Activated naive CD4-positive, alpha-beta T cell treated with anti-CD3 and anti-CD28 coated beads, Interleukin-2, amount 50 U/mL, for 72 hours (primary cell): ENCODE measurements at regions not wholly inside any gene's neighbourhood (a gene's known extent, or its start where the extent isn't known, plus 50 kb on each side); places are given as distances from the start of the nearest gene placed in this dataset.
"Not testable (repeated sequence)": the region's sequence is repeated elsewhere in the genome, so short reads cannot be mapped to it uniquely, and the experiment has no call there.

ENCODE experiments used
- ATAC-seq, 2 donors: fragments of 150-1000 bp; cut with Tn5 transposase; 2 replicates each; pipeline ENCODE4 v1.10.0; 2021; ENCODE audit warnings: mild to moderate bottlenecking in 2 of 2, moderate library complexity in 2 of 2
- DNase-seq, 2 donors: peaks; one replicate each; pipeline ENCODE4 v3.0.0; 2021 to 2022; ENCODE audit warnings: low spot score in 2 of 2
- H3K27ac Mint-ChIP-seq, 2 donors: one replicate each; pipeline ENCODE4 v1.8.0; 2022; ENCODE audit warnings: mild to moderate bottlenecking in 2 of 2, mixed read lengths in 2 of 2
- H3K36me3 Mint-ChIP-seq, 2 donors: one replicate each; pipeline ENCODE4 v1.8.0; 2022; ENCODE audit warnings: mixed read lengths in 2 of 2
- H3K9me3 Mint-ChIP-seq, 2 donors: one replicate each; pipeline ENCODE4 v1.8.0; 2022; ENCODE audit warnings: mixed read lengths in 2 of 2

DNA sequence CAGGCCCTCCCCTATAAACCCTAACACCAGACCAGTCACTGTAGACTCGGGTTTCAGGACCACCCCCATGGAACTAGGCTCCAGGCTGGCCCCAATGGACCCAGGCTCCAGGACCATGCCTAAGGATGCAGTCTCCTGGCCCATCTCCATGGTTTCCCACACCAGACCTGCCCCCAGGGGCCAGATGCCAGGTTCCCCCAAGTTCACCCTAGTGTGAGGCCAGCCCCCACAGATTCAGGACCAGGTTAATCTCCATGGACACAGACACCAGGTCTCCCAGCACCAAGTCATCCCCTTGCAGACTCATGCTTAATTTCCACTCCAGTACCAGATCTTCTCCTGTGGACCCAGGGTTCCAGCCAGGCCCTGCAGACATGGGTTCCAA is 103.8 kb upstream of the LANCL2 start:
- ATAC-seq: no peak
- no peaks in the 10 kb centered on the region for H3K36me3 Mint-ChIP-seq
- DNase-seq: no peak
- H3K9me3 Mint-ChIP-seq: no peaks in the 10 kb centered on the region
- H3K27ac Mint-ChIP-seq: no peak overlapping the region

DNA sequence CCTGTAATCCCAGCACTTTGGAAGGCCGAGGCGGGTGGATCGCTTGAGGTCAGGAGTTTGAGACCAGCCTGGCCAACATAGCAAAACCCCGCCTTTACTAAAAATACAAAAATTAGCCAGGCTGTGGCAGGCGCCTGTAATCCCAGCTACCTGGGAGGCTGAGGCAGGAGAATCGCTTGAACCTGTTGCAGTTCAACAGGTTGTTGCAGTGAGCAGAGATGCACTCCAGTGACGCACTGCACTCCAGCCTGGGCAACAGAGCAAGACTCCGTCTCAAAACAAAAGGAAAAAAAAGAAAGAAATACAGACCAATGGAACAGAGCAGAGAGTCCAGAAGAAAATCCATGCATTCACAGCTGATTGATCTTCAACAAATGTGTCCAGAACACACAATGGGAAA is 99.8 kb upstream of the LANCL2 start:
- not testable (repeated sequence) for DNase-seq, ATAC-seq, H3K27ac Mint-ChIP-seq, H3K9me3 Mint-ChIP-seq, H3K36me3 Mint-ChIP-seq

DNA sequence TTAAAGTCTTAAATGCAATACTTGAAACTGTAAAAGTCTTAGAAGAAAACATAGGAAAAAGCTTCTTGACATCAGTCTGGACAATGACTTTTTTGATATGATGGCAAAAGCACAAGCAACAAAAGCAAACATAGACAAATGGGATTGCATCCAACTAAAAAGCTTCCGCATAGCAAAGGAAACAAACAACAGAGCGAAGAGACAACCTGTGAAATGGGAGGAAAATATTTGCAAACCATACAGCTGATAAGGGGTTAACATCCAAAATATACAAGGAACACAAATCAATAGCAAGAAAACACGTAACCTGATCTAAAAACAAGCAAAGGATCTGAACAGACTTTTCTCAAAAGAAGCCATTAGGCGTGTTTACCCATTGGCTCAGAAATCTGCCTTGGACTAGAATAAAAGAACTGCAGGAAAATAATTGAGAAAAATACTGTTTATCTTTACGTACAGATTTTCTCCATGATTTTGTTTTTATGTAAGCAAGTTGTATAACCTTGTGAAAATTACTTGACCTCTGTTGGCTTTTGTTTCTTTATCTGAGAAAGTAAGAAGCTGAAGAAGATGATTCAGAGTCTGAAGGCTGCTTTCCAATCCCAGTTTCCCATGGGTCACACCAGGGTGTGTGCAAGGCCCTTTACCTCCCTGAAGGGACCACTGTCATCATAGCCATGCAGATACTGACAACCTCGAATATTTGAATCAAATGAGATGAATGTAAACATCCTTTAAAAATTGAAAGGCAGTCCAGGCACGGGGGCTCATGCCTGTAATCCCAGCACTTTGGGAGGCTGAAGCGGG is 99.1 kb upstream of the LANCL2 start:
- no peaks in the 10 kb centered on the region for H3K36me3 Mint-ChIP-seq
- H3K9me3 Mint-ChIP-seq: no peaks in the 10 kb centered on the region
- ATAC-seq (no peak), DNase-seq (no peak)
- no peak overlapping the region for H3K27ac Mint-ChIP-seq

DNA sequence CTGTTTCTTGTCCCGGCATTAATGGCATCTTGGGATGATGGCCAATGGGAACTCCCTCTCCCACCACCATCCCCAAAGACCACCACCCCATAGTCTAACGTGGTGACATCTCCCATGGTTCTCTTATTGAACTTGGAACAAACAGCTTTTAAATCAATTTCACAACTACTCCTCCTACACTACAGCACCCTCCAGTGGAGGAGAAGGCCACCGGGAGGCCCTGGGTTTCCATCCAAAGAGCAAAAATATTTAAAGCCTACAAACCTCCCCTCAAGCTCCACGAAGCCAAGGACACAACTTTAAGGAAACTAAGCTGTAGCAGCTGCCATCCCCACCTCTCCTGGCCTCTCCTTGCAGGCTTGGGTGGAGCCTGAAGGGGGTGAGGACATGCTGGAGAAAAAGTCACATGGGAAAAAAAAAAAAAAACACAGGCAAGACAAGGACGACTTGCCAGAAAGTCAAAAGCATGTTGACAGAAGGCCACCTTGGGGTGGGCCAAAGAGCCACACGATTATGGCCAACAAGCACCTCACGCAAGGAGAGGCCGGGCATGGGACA is 94.0 kb upstream of the LANCL2 start:
- ATAC-seq (no peak), DNase-seq (no peak)
- H3K27ac Mint-ChIP-seq: no peak overlapping the region
- H3K36me3 Mint-ChIP-seq: no peaks in the 10 kb centered on the region
- H3K9me3 Mint-ChIP-seq: no peaks in the 10 kb centered on the region

DNA sequence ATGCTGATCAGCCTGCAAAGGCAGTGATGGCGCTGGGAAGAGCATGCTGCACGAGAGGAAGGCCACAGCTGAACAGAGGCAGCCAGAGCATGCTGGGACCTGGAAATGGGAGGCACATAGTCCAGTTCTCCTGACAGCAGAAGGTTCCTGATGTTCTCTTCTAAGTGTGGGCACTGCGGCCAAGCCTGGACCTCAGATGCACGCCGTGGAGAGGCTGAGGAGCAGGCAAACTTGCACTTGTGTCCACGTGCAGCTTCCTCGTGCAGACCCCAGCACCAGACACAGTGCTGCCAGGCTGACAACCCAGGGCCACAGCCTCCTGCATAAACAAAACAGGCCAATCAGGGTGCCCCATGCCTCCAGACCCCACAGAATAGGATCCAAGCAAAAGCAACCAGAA is 93.5 kb upstream of the LANCL2 start:
- Mint-ChIP-seq H3K27ac (no peak overlapping the region), H3K9me3 (no peaks in the 10 kb centered on the region), H3K36me3 (no peaks in the 10 kb centered on the region)
- no peak for DNase-seq
- no peak for ATAC-seq

DNA sequence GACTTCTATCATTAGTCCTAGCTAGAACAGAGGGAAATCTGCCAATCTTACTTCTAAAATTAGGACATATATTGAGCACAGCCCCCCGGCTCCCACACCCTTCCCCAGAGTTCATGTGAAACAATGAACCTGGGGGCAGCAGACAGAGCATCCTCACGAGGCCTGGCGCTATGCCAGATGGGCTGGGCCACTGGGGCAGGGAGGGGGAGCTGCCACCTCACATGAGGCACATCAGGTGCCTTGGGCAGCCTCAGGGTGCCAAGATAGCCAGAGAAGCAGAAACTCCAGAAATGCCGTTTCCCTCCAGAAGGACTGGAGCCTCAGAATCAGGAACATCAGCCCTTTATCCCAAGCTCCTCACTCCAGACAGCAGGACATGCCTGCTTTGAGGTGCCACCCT is 92.8 kb upstream of the LANCL2 start:
- H3K27ac Mint-ChIP-seq: no peak overlapping the region
- no peaks in the 10 kb centered on the region for H3K9me3 Mint-ChIP-seq
- no peaks in the 10 kb centered on the region for H3K36me3 Mint-ChIP-seq
- DNase-seq: no peak
- no peak for ATAC-seq

DNA sequence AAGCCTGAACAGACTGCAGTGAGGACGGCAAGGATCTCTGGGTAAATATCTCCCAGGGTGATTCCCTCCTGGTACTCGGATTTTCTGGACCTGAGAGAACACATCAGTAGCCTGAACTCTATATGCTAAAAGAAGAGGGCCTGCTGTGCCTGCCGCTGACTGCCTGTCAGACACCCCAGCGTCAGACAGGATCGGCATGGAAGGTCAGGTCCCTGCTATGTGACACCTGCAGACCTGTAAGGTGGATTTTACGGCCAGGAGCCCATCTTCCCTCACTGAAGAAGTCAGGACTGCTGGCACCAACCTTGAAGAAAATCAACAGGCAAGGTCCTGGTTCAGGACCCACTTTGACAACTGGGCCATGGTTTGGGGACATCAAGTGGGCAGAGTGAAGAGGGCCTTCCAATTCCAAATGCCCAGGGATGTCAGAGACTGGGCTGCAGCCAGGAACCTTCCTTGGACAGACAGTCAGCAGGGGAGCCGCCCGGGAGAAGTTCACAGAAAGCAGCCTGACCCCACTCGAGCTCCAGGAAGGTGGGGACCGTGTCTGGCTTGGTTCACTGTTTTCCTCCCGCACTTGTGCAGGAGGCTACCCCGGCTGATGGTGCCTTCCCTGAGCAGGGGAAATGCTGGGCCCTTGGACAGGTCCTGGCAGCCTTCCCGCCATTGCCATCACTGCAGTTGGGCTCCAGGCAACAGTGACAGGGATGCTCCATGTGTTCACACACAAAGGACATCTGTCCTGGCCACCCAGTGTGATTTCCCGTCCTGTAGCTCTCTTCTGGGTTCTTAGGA is 91.8 kb upstream of the LANCL2 start:
- Mint-ChIP-seq H3K36me3 (no peaks in the 10 kb centered on the region), H3K9me3 (no peaks in the 10 kb centered on the region), H3K27ac (no peak overlapping the region)
- DNase-seq (no peak), ATAC-seq (no peak)

DNA sequence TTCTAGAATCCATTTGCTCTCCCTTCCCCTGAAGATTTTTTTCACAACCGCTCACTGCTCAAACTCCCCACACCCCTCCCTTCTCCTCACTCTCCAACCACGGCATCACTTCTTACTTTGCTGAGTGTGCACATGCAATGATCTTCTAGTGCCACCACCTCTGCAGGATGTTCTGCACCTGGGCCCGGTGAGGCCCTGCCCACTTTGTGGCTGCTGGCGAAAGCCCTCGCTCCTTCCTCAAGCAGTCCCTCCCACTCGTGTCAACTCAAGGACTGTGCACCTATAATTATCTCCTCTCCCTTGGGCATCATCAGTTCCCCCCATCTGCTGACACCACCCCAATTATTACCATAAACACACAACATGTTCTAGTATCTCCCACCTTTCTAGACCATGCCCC is 91.0 kb upstream of the LANCL2 start:
- Mint-ChIP-seq H3K9me3 (no peaks in the 10 kb centered on the region), H3K27ac (no peak overlapping the region), H3K36me3 (no peaks in the 10 kb centered on the region)
- no peak for DNase-seq
- no peak for ATAC-seq

DNA sequence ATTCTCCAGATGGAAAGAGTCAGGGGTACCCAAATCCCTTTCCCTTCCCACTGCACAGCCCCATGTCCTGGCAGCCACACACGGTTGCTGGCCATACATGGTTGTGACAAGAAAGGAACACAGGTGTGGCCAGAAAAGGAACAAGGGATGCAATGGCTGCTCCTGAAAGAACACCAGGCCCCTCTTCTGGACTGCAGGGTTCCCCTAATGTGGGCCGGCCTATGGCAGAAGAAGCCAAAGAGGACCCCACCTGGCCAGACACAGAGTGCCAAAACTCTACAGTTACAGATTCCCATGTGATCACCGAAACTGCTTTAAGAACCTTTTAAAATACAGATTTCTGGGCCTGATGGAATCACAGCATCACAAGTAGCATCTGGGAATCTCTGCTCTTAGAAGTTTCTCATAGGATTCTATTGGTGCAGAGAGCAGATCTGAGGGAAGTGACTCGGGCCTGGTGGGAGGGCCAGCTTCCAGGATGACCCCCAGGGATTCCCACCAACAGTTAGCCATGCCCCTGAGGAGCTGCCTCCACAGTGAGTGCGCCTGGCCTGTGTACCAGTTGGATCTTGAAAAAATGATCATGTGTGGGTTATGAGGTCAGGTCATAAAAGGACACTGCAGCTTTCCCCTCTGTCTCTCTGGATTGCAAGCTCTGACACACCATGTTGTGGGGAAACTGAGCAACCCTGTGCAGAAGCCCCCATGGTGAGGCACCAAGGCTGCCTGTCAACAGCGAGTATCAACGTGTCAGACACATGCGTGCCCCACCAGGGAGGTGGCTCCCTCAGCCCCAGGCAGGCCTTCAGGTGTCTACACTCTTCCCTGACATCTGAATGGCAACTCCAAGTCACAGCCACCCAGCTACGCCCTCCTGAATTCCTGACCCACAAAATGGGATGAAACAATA is 89.6 kb upstream of the LANCL2 start:
- no peaks in the 10 kb centered on the region for H3K9me3 Mint-ChIP-seq
- no peak for ATAC-seq
- no peak overlapping the region for H3K27ac Mint-ChIP-seq
- DNase-seq: no peak
- no peaks in the 10 kb centered on the region for H3K36me3 Mint-ChIP-seq

DNA sequence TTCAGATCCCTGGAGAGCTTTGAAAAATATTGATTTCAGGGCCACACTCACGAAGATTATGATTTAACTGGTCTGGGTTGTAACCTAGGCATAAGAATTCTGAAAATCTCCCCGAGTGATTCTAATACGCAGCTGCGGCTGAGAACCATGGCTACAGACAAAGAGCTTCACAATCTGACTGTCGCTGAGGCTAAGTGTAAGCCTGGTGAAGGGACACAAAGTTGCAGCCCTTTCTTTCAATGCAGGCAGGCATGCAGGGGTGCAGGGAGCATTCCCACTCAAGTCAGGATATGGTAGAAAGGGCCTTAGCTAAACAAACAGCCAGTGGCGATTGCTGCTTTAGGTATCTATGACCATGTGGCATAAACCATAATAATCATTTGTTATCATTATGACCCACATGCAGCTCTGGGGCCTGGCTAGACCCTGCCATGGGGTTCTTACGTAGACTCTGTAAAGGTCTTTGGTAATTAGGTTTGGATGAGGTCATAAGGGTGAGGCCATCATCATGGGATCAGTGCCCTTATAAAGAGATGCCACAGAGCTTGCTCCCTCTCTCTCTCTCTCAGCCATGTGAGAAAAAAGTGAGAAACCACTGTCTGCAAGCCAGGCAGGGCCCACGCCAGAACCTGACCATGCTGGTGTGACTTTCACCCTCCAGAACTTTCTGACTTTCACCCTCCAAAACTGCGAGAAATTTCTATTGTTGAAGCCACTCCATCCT is 88.4 kb upstream of the LANCL2 start:
- DNase-seq (no peak), ATAC-seq (no peak)
- Mint-ChIP-seq H3K27ac (no peak overlapping the region), H3K36me3 (no peaks in the 10 kb centered on the region), H3K9me3 (no peaks in the 10 kb centered on the region)

DNA sequence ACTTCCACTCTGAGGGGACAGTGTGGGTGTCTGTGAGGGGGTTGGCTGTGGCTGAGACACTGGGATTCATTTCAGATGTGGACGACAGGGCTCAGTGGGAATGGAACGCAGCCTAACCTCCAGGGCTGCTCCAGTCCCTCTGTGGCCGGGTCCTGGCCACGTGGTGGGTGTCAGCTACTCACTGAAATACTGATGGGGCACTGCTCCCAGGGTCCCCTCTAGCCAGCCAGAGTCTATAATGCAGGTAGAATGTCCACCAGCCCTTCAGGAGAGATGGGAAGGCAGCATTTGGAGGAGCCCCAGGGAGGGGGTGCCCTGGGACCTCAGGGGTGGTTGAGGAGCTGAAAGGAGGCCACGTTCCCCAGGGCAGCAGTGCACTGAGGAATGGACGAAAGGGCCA is 87.2 kb upstream of the LANCL2 start:
- Mint-ChIP-seq H3K36me3 (no peaks in the 10 kb centered on the region), H3K27ac (no peak overlapping the region), H3K9me3 (no peaks in the 10 kb centered on the region)
- ATAC-seq: no peak
- DNase-seq: no peak

DNA sequence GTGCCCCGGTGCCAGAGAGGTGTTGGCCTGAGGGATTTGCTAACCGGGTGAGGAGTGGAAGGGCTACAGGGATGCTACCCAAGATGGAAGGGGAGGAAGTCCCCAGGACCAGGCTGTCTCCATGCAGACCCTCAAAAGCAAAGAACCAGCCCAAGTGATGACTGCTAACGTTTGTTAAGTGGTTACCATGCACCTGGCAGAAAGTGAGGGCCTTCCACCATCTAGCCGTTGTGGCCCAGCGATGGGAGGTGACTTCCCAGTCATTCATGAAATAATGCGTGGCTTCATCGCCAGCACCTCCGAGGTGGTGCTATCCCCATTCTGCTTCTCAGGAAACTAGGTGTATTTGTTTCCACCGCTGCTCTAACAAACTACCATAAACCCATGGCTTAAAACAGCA is 86.8 kb upstream of the LANCL2 start:
- ATAC-seq (no peak), DNase-seq (no peak)
- H3K36me3 Mint-ChIP-seq: no peaks in the 10 kb centered on the region
- H3K9me3 Mint-ChIP-seq: no peaks in the 10 kb centered on the region
- H3K27ac Mint-ChIP-seq: no peak overlapping the region

DNA sequence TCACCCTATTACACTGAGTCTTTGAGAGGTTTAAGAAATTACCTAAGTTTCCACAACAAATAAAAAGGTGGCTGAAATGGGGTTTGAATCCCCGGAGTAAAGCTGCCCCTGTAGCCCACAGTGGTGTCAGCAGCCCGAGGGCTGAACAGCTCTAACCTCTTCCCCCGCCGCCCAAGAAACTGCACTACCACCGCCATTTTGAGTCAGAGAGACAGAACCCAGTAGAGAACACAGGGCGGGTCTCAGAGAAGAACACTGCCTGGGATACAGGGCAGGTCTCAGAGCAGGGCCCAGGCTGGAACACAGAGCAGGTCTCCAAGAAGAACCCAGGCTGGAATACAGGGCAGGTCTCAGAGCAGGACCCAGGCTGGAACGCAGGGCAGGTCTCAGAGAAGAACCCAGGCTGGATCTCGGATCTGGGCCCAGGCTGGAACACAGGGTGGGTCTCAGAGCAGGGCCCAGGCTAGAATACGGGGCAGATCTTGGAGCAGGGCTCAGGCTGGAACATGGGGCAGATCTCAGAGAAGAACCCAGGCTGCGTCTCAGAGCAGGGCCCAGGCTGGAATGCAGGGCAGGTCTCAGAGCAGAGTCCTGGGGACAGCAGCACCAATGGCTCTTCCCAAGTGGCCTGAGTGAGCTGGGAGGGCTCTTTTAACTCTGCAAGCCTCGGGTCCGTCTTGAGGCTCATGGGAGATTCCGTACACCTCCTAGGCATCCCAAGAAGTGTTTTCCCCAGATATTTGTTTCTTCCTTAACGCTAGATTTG is 85.9 kb upstream of the LANCL2 start:
- H3K9me3 Mint-ChIP-seq: no peaks in the 10 kb centered on the region
- DNase-seq (no peak), ATAC-seq (no peak)
- H3K36me3 Mint-ChIP-seq: no peaks in the 10 kb centered on the region
- H3K27ac Mint-ChIP-seq: no peak overlapping the region

DNA sequence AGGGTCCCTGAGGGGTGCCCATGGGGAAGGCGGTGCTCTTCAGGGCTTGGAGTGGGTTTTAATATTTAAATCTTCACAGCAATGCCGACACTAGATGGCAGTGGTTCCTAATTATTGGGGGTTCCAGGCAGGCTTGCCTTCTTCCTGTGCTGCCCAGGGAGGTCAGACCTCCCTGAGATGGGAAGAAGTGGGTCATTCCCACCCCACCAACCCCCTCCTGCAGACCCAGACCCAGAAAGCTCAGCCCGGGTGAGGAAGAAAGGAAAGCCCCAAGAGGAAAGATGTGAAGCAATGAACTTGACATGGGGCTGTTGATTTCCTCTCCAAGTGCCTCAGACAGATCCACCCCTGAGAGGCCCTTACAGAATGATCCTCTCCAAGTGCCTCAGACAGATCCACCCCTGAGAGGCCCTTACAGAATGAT is 85.1 kb upstream of the LANCL2 start:
- ATAC-seq: peak; percentile 76 to 89
- Mint-ChIP-seq H3K27ac (peak overlapping the region in 1 of 2 donors; percentile 74), H3K9me3 (no peaks in the 10 kb centered on the region), H3K36me3 (no peaks in the 10 kb centered on the region)
- peak in 1 of 2 donors; percentile 72 for DNase-seq

DNA sequence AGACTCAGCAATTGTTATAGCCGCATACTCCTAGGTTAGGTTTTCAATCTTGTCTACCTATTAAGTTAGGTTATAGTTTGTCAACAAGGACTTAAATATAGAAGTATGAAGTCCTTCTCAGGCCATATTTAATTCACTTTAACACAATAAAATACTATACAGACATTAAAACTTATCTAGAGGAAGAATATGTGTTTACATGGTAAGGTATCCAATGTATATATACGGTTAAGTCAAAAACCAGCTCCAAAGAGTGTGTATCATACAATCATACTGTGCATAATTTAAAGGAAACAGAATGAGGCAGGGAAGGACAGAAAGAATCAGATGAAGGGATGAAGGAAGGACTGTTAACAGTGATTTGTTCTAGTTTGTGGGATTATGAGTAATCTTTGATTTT is 79.5 kb upstream of the LANCL2 start:
- Mint-ChIP-seq H3K27ac (peak overlapping the region in 1 of 2 donors; percentile 4), H3K9me3 (no peaks in the 10 kb centered on the region), H3K36me3 (no peaks in the 10 kb centered on the region)
- ATAC-seq (no peak), DNase-seq (no peak)

DNA sequence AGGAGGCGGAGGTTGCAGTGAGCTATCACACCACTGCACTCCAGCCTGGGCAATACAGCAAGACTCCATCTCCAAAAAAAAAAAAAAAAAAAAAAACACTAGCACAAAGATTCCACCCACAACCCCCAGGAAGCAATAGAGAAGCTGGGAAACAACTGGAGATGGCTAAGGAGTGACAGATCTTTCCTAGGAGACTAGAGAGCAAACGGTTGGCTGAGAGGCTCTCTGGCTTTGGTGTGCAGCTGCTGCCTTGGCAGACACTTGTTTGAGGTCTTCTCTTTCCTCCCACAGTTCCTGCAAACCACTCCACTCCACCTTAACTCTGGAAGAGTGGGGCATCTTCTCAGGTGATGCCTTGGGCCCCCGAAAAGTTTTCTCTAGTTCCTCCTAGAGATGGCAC is 78.5 kb upstream of the LANCL2 start:
- DNase-seq (no peak), ATAC-seq (no peak)
- no peaks in the 10 kb centered on the region for H3K36me3 Mint-ChIP-seq
- H3K9me3 Mint-ChIP-seq: no peaks in the 10 kb centered on the region
- H3K27ac Mint-ChIP-seq: no peak overlapping the region
